CD4-positive, alpha-beta T cell (primary cell): ENCODE measurements at regions not wholly inside any gene's neighbourhood (a gene's known extent, or its start where the extent isn't known, plus 50 kb on each side); places are given as distances from the start of the nearest gene placed in this dataset.

Experiments used
- ATAC-seq: fragments of 200-7000 bp; cut with Tn5 transposase; one replicate; pipeline ENCODE4 v1.10.0; 2022; ENCODE audit warnings: mild to moderate bottlenecking; ENCODE audit not compliant: poor library complexity
- CTCF ChIA-PET: fragments of 350-600 bp; sonication (Branson Sonifier 250); formaldehyde crosslinking; loops from one replicate; lab custom pipeline; 2021; ENCODE audit warnings: antibody characterized with exemption, inconsistent platforms; lab: Charles Lee
- POLR2A ChIA-PET: fragments of 350-600 bp; sonication (Branson Sonifier 250); formaldehyde crosslinking; loops from one replicate; lab custom pipeline; 2021; ENCODE audit warnings: antibody characterized with exemption, inconsistent platforms; lab: Charles Lee
- DNase-seq, 14 experiments: peaks; one replicate each; pipeline ENCODE4 v3.0.0-alpha.2; 2013 to 2020; ENCODE audit warnings: mixed read lengths in 2 of 14
- H3K27ac ChIP-seq, 2 donors: one replicate each; pipeline versions ENCODE4 v1.5.1 to v1.7.0; 2013; ENCODE audit warnings: low read length in 2 of 2, low read depth in 1 of 2, mild to moderate bottlenecking in 1 of 2
- H3K27me3 ChIP-seq, 2 experiments: 1 replicate in 1 of 2; 2 replicates in 1 of 2; pipeline versions ENCODE4 v1.6.1 to v1.7.0; 2013; ENCODE audit warnings: low read length in 2 of 2, control low read depth in 1 of 2, mild to moderate bottlenecking in 1 of 2, moderate library complexity in 1 of 2; ENCODE audit not compliant: insufficient read depth in 2 of 2, control insufficient read depth in 1 of 2
- H3K36me3 ChIP-seq: one replicate; pipeline ENCODE4 v1.6.1; 2013; ENCODE audit warnings: low read length, control low read depth; ENCODE audit not compliant: insufficient read depth
- H3K4me1 ChIP-seq: one replicate; pipeline ENCODE4 v1.6.1; 2013; ENCODE audit warnings: low read length, control low read depth; ENCODE audit not compliant: insufficient read depth
- H3K4me3 ChIP-seq: one replicate; pipeline ENCODE4 v1.5.1; 2013; ENCODE audit warnings: mild to moderate bottlenecking, low read length, moderate library complexity
- H3K9me3 ChIP-seq, 2 experiments: 1 replicate in 1 of 2; 2 replicates in 1 of 2; pipeline versions ENCODE4 v1.6.1 to v1.7.0; 2013; ENCODE audit warnings: low read length in 2 of 2, mild to moderate bottlenecking in 2 of 2, control low read depth in 1 of 2, moderate library complexity in 1 of 2; ENCODE audit not compliant: control insufficient read depth in 1 of 2, insufficient read depth in 1 of 2
- H3K27ac Mint-ChIP-seq: one replicate; pipeline ENCODE4 v1.8.0; 2020; ENCODE audit warnings: mixed read lengths
- H3K27me3 Mint-ChIP-seq: one replicate; pipeline ENCODE4 v1.8.0; 2021; ENCODE audit warnings: mixed read lengths
- H3K36me3 Mint-ChIP-seq: one replicate; pipeline ENCODE4 v1.8.0; 2021; ENCODE audit warnings: low read depth, mixed read lengths
- H3K4me1 Mint-ChIP-seq: one replicate; pipeline ENCODE4 v1.8.0; 2021; ENCODE audit warnings: low read depth, mixed read lengths
- H3K4me3 Mint-ChIP-seq: one replicate; pipeline ENCODE4 v1.8.0; 2020; ENCODE audit warnings: mild to moderate bottlenecking, mixed read lengths
- H3K9me3 Mint-ChIP-seq: one replicate; pipeline ENCODE4 v1.8.0; 2020; ENCODE audit warnings: mixed read lengths
- CTCF ChIP-seq: fragments of 200-600 bp; IDR thresholded peaks from one replicate; pipeline ENCODE4 v1.8.0; 2022; ENCODE audit warnings: antibody characterized with exemption, mild to moderate bottlenecking
- intact Hi-C, 2 experiments: fragments of 100-400 bp; cut with DNase I in 1 of 2; cut with micrococcal nuclease in 1 of 2; formaldehyde crosslinking; loops; one replicate each; pipeline versions ENCODE4 v1.15.1 to v1.9.0; 2023 to 2025; cut with DNase I, micrococcal nuclease

DNA sequence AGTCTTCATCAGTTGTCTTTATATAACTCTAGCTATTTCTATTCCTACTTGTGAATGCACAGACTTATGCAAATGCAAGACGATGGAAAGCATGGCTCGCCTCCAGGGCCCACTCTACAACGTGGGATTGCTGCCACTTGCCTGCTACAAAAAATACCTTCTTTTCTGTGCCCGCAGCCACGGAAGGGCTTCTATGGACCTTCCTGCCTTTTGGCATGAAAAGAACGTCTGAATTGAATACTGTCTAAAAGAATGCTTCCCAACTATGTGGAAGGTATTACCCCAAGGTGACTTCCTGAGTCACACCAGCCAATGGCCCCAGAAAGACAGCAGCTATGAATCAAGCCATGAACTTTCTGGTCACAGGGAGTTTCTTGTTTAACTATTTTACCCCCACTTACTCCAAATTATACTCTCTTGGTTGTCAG is 261.2 kb downstream of the HIVEP2 start:
- H3K36me3 Mint-ChIP-seq, result no peaks in the 10 kb centered on the region
- CTCF ChIA-PET, result no interaction called here
- H3K27ac Mint-ChIP-seq, result no peak overlapping the region
- TF ChIP-seq CTCF, result no peak
- H3K4me3 Mint-ChIP-seq, result no peak overlapping the region
- Histone ChIP-seq H3K4me1 (peaks cover 6% of the 10 kb centered on the region), H3K27me3 (no peaks in the 10 kb centered on the region), H3K36me3 (no peaks in the 10 kb centered on the region), H3K9me3 (no peaks in the 10 kb centered on the region), H3K27ac (no peak overlapping the region), H3K4me3 (no peak overlapping the region)
- ATAC-seq (no peak), DNase-seq (no peak)
- intact Hi-C loops, result loop anchor here (10.0 kb wide), 2 partner anchors 119 to 289 kb away; no protein-coding TSS in a partner anchor
- peaks cover 50% of the 10 kb centered on the region for H3K4me1 Mint-ChIP-seq
- H3K9me3 Mint-ChIP-seq, result no peaks in the 10 kb centered on the region
- H3K27me3 Mint-ChIP-seq, result no peaks in the 10 kb centered on the region
- POLR2A ChIA-PET, result no interaction called here

- TF ChIP-seq CTCF, result no peak
- Histone ChIP-seq H3K27me3 (no peaks in the 10 kb centered on the region), H3K4me1 (peaks cover 6% of the 10 kb centered on the region), H3K9me3 (no peaks in the 10 kb centered on the region), H3K36me3 (no peaks in the 10 kb centered on the region), H3K4me3 (no peak overlapping the region), H3K27ac (no peak overlapping the region)
- DNase-seq, result no peak
- H3K9me3 Mint-ChIP-seq, result no peaks in the 10 kb centered on the region
- H3K4me3 Mint-ChIP-seq, result no peak overlapping the region
- ChIA-PET POLR2A (no interaction called here), CTCF (no interaction called here)
- ATAC-seq, result no peak
- no peak overlapping the region for H3K27ac Mint-ChIP-seq
- no peaks in the 10 kb centered on the region for H3K36me3 Mint-ChIP-seq
- H3K27me3 Mint-ChIP-seq, result no peaks in the 10 kb centered on the region
- H3K4me1 Mint-ChIP-seq, result peaks cover 47% of the 10 kb centered on the region
- intact Hi-C loops, result loop anchor here (10.0 kb wide), 2 partner anchors 120 to 290 kb away; no protein-coding TSS in a partner anchor
Observed at GRCh38 chr6:142684371-142684770, 260.6 kb downstream of the HIVEP2 start.

GRCh38 chr6:142685852-142686506 is 259.0 kb downstream of the HIVEP2 start:
- peak in 8 of 14 experiments; percentile 8 to 55 (median 35) for DNase-seq
- H3K4me3 ChIP-seq, result no peak overlapping the region
- Mint-ChIP-seq H3K4me3 (peak overlapping the region; percentile 42), H3K4me1 (peaks cover 31% of the 10 kb centered on the region), H3K9me3 (no peaks in the 10 kb centered on the region), H3K27ac (peak overlapping the region; percentile 80), H3K27me3 (no peaks in the 10 kb centered on the region), H3K36me3 (no peaks in the 10 kb centered on the region)
- intact Hi-C loops, result loop anchor here (10.0 kb wide), 2 partner anchors 121 to 291 kb away; no protein-coding TSS in a partner anchor
- no peaks in the 10 kb centered on the region for H3K9me3 ChIP-seq
- TF ChIP-seq CTCF, result no peak
- POLR2A ChIA-PET, result no interaction called here
- H3K4me1 ChIP-seq, result peaks cover 1% of the 10 kb centered on the region
- peak; percentile 83 for ATAC-seq
- CTCF ChIA-PET, result no interaction called here
- H3K27ac ChIP-seq, result no peak overlapping the region
- H3K27me3 ChIP-seq, result no peaks in the 10 kb centered on the region
- no peaks in the 10 kb centered on the region for H3K36me3 ChIP-seq
